ENCODE measurements at regions not wholly inside any gene's neighbourhood (a gene's known extent, or its start where the extent isn't known, plus 50 kb on each side); places are given as distances from the start of the nearest gene placed in this dataset.

GRCh38 chr9:88820055-88820454 is 171.2 kb upstream of the S1PR3 start:
- H3K27ac ChIP-seq = no peak overlapping the region

GRCh38 chr9:88821033-88821745 is 170.1 kb upstream of the S1PR3 start:
- TF ChIP-seq ZFX (IDR thresholded peaks at IDR 0.05; ENCODE audit: borderline replicate concordance) = no peak
- no peak for TF ChIP-seq CTCF (IDR thresholded peaks at IDR 0.05)
- no peak overlapping the region for H3K27ac ChIP-seq

More at GRCh38 chr9:88820055-88820454, 171.2 kb upstream of the S1PR3 start:
- TF ChIP-seq ZFX (IDR thresholded peaks at IDR 0.05; ENCODE audit: borderline replicate concordance) (no peak), CTCF (IDR thresholded peaks at IDR 0.05) (no peak)

GRCh38 chr9:88821746-88822106 is 169.5 kb upstream of the S1PR3 start:
- H3K27ac ChIP-seq = no peak overlapping the region
- no peak for TF ChIP-seq CTCF (IDR thresholded peaks at IDR 0.05)
- TF ChIP-seq ZFX (IDR thresholded peaks at IDR 0.05; ENCODE audit: borderline replicate concordance) = no peak

- H3K27ac ChIP-seq = no peak overlapping the region
- no peak for TF ChIP-seq CTCF (IDR thresholded peaks at IDR 0.05)
- TF ChIP-seq ZFX (IDR thresholded peaks at IDR 0.05; ENCODE audit: borderline replicate concordance) = no peak
These were observed 166.6 kb upstream of the S1PR3 start for GRCh38 chr9:88824711-88825110.

GRCh38 chr9:88826181-88826580 is 165.1 kb upstream of the S1PR3 start:
- H3K27ac ChIP-seq = no peak overlapping the region
- TF ChIP-seq CTCF (IDR thresholded peaks at IDR 0.05) (no peak), ZFX (IDR thresholded peaks at IDR 0.05; ENCODE audit: borderline replicate concordance) (no peak)

GRCh38 chr9:88826771-88827181 is 164.5 kb upstream of the S1PR3 start:
- H3K27ac ChIP-seq = no peak overlapping the region
- TF ChIP-seq CTCF (IDR thresholded peaks at IDR 0.05) = no peak
- no peak for TF ChIP-seq ZFX (IDR thresholded peaks at IDR 0.05; ENCODE audit: borderline replicate concordance)

GRCh38 chr9:88828018-88828417 is 163.2 kb upstream of the S1PR3 start:
- no peak for TF ChIP-seq CTCF (IDR thresholded peaks at IDR 0.05)
- TF ChIP-seq ZFX (IDR thresholded peaks at IDR 0.05; ENCODE audit: borderline replicate concordance) = no peak

More at GRCh38 chr9:88828018-88828417, 163.2 kb upstream of the S1PR3 start:
- H3K27ac ChIP-seq = no peak overlapping the region

Data from 22Rv1 (cell line).